HS-5 (cell line): ENCODE measurements at regions not wholly inside any gene's neighbourhood (a gene's known extent, or its start where the extent isn't known, plus 50 kb on each side); places are given as distances from the start of the nearest gene placed in this dataset.

Source experiments
- DNase-seq: peaks from one replicate; pipeline ENCODE4 v3.0.0-alpha.2; 2012; ENCODE audit warnings: low read depth

DNA sequence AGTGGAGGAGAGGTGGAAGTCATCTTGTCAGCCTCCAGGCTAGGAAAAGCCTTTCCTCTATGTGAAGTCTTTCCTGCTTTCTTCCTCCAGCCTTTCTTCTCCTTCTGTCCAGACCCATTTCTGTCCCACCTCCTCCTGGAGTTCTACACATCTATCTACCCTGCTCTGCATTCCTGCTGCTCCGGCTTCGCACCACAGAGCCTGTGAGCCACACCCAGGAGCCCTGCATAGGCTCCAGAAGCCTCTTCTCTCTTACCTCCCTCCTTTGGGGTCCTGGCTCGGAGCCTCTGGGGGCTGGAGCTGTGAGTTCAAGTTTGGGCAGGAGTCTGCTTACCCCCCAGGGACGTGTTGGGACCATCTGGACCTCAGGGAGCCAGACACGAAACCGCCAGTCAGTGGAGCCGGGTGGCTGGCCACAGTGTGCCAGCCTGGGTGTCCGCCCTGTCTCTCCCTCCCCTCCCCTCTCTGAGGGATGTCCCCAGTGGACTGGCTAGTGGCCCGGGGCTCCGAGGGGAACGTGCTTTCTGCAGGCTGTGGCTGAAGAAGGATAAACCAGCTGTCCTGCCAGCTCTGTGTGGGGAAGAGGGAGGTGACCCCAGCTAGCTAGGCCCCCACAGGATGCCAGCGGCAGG is 99.2 kb downstream of the VEGFA start:
- no peak for DNase-seq

DNA sequence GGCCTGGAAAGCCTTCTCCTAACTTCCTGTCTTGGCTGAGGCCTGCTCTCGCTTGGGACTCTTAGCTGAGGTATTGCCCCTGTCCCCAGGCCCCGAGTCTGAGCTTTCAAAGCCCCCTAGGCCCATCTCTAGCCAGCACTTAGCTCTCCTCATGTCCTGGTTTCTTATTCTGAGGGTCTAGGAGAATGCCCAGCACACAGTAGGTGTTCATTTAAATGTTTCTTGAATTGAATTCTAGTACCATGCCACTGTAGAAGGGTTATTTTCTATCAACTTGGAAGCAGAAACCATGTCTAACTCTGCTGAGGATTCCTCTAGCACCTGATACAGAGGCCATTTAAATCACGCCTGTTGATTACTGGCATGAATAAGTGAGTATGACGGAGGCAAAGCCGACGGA is 98.5 kb downstream of the VEGFA start:
- no peak for DNase-seq

DNA sequence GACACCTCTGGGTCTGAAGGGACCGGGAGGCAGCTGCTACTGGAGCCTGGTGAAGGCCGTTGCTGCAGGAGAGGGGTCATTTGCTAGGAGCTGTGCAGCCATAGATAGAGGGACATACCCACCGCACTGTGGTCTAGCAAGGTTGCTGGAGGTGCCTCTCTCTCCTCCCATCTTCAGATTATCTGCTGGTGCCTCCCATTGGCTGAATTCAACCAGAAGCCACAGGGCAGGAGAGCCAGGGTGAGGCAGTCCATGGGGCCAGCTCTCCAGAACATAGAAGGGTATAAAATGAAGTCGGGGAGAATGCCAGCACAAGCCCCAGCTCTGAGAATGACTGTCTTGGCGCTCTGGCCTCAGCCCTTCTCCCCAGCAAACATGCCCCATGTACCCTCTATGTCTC is 98.0 kb downstream of the VEGFA start:
- DNase-seq = no peak

DNA sequence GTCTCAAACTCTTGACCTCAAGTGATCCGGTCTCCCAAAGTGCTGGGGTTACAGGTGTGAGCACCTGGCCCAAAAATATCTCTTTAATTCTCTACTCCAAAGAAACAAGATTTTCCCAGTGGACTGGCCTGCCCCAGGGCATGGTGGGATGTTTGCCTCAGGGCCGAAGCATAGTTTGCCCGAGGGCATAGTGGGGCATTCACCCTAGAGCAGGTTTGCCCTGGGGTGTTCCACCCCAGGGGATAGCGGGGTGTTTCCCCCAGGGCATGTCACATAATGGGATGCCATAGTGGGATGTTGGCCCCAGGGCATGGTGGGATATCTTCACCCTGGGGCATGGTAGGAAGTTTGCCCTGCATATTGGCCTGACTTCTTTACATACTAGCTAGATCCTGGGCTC is 97.2 kb downstream of the VEGFA start:
- DNase-seq = no peak

DNA sequence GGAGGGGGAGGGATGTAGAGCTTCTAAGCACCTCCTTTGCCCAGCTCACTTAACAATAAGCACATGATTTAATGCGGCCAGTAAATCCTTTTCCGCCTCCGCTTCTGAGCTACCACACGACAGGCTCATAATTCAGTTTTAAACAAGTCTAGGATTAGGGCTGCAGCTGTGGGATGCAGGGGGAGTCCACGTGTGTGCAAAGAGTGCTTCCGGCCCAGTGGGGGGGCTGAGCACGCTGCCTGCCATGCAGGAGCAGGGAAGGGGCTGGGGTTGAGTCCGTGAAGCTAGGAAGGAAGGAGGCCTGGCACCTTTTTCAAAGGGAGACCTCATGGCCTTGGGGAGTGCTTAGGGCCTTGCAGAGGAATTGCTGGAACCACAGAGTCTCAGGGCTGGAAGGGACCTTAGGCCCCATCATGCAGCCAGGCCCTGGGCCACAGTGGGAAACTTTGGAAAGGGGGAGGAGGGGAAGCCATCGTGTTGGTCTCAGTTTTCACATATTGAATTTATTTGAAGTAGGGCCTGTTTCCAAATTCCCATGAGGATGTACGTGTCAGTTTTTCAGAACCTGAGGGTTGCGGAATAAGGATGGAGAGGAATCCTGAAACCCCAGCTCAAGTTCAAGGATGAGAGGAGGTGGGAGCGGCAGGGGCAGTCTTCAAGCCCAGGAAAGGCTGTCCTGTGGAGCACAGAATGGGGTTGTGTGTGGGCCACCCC is 96.1 kb downstream of the VEGFA start:
- no peak for DNase-seq

DNA sequence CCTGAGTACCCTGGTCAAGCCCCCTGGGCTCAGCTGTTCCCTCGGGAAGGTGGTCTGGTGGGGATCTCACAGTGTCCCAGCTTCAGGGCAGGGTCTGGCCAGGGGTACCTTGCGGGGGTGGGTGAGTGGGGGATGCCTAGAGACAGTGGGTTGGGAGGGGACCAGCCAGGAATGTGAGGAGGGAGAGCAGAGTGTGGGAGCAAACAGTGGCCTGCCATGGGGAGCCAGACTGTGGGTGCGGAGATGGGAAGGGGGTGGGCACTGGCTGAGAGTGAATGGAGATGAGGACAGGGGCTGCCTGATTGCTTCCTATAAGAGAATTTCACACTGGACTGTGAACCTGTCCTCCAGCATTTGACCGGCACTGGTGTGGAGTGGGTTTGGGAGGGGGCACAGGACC is 95.1 kb downstream of the VEGFA start:
- DNase-seq = no peak

DNA sequence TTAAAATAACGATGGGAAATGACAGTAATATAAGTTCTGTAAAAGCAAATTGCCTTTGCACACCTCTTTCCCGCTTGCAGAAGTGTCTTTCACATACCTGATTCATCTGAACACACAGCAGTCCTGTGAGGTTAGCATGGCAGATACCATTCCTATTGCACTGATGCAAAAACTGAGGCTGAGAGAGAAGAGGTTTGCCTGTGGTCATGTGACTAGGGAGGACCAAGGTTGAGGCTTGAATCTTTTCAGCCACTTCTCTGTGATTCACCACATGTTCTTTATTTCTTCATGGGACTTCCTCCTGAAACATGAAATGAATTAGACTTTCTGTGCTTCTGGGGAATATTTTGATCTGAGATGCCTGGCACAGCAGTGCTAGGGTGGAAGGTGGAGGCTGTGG is 92.9 kb downstream of the VEGFA start:
- DNase-seq = no peak

DNA sequence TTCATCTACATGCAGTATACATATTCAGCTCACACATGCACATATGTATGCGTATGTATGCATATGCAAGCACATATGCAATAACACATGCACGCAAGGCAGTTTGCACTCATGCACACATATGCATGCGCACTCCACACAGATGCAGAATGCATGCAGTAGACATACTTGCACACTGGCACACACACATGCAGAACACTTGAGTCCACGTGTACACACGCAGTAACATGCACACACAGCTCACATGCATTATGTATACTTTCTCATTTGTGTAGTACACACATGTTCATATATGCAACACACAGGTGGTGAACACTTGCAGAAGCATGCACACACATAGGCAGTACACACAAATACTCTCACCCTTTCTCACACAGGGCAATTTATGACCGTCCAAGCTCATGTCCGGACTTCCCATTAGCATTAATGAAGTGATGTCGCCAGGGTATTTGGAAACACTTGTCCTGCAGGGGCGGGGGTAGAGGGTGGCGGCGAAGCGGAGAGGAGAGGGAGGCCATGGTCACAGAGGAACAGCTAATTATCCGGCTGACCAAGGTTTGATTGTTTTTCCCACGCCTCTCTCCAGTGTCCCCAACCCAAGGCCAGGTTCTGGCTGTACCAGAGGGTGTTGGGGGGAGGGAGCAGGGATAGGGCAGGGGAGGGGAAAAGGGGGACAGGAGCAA is 91.3 kb downstream of the VEGFA start:
- no peak for DNase-seq

DNA sequence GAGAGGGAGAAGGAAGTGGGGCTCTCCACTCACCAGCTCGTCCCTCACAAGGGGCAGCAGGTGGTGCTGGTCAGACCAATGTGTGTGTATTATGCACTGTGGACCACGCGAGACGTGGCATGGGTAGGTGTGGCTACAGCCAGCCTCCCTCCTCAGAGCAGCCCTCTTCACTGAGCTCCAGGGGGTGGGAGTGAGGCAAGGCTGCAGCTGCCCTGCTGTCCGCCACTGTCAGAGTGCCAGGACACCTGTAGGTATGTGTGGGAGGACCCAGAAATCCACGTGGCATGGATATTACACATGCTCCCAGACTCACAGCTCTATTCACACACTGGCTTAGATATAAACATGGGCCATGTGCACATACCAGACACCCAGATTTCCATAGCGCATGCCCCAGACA is 90.3 kb downstream of the VEGFA start:
- DNase-seq = no peak

DNA sequence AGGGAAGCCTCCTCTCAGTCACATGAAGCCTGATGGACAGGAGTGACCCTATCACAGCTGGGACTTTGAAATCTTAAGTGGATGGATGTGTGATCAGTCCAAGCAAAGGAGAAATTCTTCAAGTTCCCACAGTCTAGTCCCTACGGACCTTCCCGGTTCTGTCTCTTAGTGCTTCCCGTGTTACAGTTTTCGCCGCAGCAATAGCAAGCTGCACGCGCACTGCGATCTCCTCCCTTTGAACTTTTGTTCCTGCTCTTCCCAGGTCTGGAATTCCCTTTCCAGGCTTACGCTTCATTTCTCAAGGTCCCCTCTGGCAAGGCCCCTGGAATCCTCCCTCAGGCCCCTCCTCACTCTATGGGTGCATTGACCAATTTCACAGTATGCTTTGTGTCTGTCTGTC is 89.2 kb downstream of the VEGFA start:
- DNase-seq = no peak

DNA sequence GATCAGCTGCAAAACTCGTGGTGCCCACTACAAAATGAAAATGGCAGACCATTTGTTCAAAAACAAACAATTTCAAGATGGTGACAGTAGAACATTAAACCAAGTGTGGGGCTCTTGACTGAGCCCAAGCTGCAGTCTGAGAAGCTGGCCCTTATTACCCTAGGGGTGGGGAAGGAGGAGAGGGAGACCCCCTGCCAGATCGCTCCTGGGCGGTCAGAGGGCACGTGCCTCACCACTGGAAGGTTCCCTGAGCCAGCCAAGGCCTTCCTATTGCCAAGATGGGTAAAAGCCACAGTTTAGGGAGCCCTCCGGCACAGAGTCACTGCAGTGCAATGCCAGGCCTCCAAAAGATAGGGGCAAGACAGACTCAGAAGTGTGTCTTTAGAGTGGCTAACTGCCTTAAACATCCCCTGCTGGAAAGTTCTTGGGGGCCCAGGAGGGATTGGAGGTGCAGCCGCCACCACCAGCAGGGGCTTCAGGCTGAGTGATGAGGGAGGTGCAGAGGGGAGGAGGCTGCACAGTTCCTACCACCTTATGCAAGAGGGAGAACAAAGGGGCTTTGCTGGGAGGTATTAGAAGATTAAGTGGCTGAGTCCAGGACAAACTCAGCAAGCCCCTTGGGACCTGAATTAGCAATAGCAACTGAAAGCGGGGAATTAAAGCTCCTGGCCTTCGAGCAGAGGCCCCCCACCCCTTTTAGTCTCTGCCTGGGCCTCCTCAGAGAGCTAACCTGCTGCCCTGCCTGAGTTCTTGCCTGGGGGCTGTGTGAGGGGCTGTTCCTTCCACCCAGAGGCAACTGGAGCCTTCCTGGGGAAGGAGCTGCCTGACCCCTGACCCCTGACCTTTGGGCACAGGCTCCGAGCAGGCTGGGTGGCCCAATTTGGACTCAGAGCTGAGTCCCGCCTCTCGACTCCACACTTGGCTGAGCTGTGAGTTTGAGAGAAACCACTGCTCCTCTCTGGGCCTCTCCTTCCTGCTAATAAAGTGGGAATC is 88.4 kb downstream of the VEGFA start:
- no peak for DNase-seq

DNA sequence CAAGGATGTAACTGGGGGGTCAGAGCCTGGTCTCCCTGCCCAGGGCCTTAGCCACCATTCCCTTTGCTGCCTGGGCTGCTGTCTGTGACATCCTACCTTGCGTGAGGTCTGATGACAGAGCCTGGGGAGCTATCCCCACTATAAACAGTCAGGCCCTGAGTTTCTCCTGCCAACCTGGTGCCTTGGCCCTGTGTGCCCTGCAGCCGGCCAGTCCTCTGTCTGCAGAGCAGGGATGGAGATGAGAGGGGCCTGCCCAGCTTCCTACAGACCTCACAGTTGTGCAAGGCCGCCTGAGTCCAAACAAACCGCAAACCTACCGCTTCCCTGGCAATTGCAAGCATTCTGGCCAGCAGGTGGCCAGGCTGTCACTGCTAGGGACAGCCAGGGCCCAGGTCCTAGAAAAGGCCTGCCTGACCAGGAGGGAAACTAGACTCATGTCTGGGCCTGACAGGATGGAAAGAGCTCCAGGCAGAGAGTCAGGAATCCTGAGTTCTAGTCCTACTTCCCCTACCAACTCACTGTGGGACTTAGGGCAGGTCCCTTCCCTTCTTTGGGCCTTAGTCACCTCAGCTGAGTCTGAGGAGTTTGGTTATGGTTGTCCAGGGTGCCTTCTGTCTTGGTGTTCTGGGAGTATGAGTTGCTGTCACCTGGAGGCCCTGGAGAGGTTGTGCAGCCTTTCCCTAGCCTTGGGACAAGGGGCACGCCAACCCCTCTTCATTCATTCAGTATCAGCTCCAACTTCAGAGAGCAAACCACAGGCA is 86.2 kb downstream of the VEGFA start:
- DNase-seq = no peak

DNA sequence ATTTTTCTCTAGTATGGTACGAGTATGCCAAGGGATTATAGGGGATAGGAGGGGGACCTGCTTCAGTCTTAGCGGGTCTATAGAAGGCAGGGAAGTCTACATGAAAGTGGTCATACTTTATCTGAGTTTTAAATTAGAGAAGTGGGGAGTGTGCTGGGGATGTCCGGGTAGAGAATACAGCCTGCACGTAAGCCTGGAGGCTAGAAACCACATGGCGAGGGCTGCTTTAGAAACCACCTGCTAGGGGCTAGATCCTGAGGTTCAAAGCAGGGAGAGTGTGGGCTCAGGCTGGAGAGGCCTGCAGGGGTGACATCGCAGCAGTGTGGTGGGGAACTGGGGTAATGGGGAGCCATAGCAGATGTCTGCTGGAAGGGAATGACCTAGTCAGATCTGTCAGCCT is 85.2 kb downstream of the VEGFA start:
- DNase-seq = no peak

DNA sequence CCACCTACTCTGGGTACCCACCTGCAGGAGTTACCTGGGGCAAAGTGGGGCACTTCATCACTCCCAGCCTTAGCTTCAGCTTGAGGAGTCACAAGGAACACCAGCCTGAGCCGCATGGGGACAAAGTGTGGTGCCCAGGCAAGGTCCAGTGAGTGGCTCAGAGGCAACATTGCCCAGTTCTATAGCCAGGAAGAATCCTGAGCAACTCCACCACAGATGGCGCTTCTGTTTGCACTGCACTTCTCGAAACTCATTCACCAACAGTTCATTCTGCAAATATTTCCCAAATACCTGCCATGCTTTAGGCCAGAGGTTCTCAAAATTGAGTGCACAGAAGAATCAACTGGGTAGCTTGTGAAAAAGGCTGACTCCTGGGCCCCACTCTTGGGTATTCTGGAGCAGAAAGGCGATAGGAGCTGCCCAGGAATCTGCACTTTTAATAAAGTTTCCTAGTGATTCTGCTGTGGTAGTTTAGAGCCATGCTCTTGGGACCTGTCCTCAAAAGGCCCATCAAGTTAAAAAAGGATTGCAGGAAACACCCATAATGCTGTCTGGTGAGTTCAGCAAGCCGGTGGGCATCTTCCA is 83.1 kb downstream of the VEGFA start:
- no peak for DNase-seq

DNA sequence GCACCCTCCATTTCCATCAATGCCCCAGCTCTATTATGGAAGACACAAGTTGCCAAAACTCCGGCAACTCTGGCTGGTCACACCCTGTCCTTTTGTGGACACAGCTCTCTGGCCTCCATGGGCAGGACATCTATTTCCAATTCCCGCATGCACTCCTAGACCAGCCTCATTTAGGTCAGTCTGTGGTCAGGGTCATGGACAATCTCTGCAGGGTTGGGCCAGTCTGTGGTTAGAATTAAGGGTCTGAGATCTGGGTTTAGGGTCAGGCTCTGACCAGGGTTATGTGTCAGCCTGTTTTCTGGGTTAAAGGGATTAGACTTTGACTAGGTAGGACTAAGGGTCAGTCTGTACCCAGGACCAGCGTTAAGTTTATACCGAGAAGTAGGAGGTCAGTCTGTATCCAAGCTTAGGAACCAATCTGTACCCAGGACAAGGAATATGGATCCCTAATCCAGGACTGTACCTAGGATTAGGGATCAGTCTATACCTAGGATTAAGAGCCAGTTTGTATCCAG is 82.4 kb downstream of the VEGFA start:
- DNase-seq = no peak

DNA sequence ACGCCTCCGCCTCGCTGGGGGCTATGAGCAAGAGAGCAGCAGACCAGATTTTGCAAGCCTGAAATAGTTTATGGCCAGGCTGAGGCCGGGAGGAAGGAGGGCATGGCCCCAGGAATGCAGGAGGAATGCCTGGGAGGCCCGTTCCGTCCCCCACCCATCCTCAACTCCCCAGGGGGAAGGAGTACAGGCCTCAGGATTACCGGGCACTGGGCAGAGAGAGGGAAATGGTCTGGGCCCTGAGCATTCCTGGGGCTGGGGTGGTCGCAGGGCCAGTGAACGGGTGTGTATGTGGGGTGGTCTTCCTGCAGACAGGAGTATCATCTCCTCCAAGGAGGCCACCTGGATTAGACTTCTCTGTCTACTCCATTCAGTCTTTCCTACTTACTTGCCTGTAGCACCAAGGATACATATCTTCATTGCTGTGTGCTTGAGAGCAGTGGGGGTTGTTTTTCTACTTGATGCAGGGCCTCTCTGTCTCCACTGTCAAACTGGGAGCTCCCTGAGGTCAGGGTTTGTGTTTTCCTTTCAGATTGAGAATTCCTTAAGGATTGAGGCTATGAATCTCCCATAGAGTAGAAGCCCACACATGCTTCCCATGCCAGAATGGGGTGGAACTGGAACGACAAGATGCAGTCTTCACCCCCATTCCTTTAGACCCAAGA is 81.3 kb downstream of the VEGFA start:
- DNase-seq = peak; percentile 55

DNA sequence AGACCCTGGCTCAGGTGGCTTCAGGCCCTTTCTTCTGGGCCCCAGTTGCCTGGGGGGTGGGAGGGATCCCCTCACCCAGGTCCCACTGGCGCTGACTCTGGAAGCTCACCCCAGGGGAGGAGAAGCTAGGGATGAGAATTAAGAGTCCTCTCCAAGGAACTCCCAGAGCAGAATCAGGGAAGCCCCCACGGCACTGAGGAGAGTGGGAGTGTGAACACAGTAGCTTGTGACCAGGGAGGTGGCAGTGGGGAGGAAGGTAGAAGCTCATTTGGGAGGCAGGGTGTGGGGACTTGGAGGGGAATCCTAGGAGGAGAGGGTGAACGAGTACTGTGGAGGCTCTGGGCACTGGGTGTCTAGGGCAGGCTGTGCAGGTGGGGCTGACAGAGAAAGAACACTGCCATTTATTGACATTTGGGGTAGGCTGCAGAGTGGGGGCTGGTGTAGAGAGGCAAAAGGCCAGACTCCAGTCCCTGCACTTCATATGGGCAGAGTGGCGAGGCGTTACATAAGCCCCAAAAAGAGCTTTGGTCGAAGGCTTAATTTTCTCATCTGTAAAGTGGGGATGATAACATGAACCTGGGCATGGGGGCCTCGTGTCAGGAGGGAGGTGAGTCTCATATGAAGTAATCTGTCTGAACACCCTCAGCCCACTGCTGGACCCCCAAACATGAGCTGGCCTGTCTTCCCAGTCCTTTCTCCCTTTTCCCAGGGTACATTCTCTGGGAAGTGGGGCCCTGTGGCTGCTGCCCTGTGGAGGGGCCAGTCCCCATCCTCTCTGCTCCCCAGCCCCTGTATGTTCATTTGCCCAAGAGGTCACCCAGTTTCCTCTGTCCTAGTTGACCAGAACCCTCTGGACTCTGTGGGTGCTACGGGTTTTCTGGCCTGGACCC is 80.5 kb downstream of the VEGFA start:
- no peak for DNase-seq

DNA sequence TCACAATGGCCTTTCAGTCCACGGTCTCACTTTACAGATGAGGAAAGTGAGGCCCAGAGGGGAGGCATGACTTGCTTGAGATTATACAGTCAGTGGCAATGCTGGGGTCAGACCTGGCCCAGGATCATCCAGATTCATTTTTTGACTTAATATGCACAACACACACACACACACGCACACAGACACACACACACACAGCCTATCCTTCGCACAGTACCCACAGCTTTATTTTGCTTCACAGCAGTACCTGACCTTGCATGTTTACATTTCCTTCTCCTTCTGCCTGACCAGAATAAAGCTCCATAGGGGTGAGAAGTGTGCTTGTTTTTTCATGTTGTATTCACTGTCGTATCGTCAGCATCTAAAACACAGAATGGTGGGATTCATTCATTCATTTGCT is 79.8 kb downstream of the VEGFA start:
- no peak for DNase-seq

DNA sequence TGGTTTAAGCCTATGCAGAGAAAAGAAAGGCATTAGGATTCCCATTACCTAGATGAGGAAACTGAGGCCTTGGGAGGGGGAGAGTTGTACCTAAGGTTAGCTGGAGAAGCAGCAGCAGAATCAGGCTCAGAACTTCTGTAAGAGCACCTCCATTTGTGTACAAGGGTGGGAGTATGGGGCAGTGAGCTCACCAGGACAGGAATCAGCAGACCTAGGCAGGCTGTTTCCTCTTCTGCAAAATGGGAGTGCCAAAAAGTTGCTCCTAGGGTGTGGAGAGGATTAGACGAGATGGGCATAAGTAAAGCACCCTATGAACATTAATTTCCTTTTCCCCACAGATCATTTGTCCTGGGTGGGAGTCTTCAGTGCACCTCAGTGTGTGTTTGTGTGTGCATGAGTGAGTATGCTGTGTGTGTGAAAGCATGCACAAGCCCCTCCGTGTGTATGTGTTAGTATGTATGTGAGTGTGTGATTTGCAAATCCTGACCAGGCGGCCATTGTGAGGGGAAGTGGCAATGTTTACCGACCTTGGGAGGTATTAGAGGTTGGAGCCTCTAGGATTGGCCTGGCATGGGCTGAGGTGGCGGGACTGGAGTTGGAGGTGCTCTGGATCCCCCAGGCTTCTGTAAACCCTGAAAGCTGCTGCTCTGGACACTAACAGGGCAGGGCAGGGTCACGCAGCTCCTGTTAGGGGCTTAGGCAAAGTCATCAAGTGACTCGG is 78.8 kb downstream of the VEGFA start:
- no peak for DNase-seq
